Retinal pigment epithelial cell (primary cell): ENCODE measurements at regions not wholly inside any gene's neighbourhood (a gene's known extent, or its start where the extent isn't known, plus 50 kb on each side); places are given as distances from the start of the nearest gene placed in this dataset.

ENCODE experiments used
- DNase-seq: peaks from one replicate; pipeline ENCODE4 v3.0.0-alpha.2; 2010; ENCODE audit warnings: low read depth
- H3K4me3 ChIP-seq: 2 replicates; pipeline ENCODE4 v1.5.1; 2011; ENCODE audit warnings: mild to moderate bottlenecking, low read length, control low read depth, moderate library complexity
- TF ChIP-seq, protein P1 (sequence below): conservative IDR thresholded peaks from 2 replicates; pipeline ENCODE4 v1.5.1; 2011; ENCODE audit warnings: low read depth, low read length, control low read depth, inconsistent platforms

DNA sequence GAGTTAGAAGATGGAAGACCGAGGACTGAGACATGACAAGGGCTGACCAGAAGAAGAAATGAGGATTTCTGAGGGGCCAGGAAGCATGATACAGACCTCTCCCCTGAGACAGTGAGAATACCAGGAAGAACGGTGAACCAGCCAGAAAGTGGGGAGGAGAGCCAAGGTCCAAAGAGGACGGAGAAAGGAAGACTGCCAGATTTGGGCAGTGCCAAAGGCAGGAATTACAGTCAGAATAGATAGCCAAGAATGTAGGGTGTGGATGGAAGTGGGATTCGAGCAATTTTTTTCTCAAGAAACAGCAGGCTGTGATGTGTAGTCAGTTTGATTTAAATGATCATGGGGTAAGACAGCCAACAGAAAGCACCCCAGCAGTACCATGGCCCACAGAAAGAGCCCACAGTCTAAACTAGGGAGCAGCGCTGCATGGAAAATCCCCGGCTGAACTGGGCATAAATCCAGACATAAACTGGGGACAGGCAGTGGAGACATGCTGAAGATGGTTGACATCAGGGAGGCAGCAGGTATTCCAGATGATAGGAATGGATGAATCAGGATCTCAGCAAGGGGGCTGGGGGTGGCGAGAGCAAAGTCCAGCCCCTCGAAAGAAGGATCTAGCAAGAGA is 67.3 kb upstream of the BARX2 start:
- TF ChIP-seq, protein P1, sequence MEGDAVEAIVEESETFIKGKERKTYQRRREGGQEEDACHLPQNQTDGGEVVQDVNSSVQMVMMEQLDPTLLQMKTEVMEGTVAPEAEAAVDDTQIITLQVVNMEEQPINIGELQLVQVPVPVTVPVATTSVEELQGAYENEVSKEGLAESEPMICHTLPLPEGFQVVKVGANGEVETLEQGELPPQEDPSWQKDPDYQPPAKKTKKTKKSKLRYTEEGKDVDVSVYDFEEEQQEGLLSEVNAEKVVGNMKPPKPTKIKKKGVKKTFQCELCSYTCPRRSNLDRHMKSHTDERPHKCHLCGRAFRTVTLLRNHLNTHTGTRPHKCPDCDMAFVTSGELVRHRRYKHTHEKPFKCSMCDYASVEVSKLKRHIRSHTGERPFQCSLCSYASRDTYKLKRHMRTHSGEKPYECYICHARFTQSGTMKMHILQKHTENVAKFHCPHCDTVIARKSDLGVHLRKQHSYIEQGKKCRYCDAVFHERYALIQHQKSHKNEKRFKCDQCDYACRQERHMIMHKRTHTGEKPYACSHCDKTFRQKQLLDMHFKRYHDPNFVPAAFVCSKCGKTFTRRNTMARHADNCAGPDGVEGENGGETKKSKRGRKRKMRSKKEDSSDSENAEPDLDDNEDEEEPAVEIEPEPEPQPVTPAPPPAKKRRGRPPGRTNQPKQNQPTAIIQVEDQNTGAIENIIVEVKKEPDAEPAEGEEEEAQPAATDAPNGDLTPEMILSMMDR, result no peak
- no peak for DNase-seq
- no peak overlapping the region for H3K4me3 ChIP-seq

DNA sequence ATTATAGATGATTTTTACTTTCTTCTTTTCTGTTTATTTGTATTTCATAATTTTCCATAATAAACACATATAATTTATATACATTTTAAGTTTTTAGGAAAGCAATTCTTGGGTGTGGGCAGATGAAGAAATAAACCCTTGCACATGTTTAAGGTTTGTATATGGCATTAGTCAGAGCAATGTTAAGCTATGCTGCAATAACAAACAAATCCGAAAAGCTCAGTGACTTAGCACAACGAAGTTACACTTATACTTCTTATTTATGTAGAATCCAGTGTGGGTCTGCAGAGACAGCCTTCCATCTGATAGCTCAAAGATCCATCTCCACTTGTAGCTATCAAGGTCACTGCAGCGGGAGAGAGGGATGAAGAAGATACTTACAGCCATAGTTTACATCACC is 68.5 kb upstream of the BARX2 start:
- no peak for DNase-seq
- TF ChIP-seq, protein P1, result no peak

DNA sequence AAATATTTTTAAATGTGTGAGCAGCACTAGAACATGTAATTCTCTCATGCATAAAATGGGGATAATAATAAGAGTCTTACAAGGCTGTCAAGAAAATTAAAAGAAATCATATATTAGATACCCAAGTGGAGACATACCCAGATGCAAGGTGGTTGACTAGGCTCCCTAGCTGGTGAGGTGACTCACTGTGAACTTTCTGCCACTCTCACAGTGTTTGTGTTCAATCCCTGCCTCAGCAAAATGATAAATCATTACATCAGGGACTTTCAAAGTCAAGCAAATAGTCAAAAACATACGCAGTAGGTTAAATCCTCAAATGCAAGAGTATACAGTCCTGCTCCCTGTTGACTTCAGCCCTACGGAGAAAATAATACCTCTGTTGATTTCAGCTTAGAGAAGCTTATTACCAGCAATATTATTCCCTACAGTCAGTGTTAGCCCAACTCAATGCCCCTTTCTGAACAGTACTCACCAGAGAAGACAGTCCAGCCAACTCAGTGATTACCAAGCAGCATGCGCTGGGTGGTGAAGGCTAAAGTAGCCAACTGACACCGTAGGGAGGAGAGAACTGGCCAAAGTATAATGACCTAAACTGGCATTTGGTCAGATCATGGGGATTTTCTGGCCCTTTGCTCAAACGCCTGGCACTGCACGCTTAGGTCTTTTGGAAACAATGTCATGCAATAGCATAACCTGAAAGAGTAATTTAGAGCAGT is 73.1 kb upstream of the BARX2 start:
- no peak for DNase-seq
- H3K4me3 ChIP-seq, result no peak overlapping the region
- TF ChIP-seq, protein P1, result no peak

More for the DNA sequence above, 68.5 kb upstream of the BARX2 start:
- H3K4me3 ChIP-seq, result no peak overlapping the region

GRCh38 chr11:129300099-129300498 is 75.5 kb upstream of the BARX2 start:
- TF ChIP-seq, protein P1, result no peak
- H3K4me3 ChIP-seq, result no peak overlapping the region
- DNase-seq, result no peak

GRCh38 chr11:129298988-129299387 is 76.7 kb upstream of the BARX2 start:
- no peak overlapping the region for H3K4me3 ChIP-seq
- DNase-seq, result no peak
- TF ChIP-seq, protein P1, result no peak

GRCh38 chr11:129295746-129296145 is 79.9 kb upstream of the BARX2 start:
- peak; percentile 31 for DNase-seq
- TF ChIP-seq, protein P1, result no peak
- H3K4me3 ChIP-seq, result no peak overlapping the region

- no peak overlapping the region for H3K4me3 ChIP-seq
- TF ChIP-seq, protein P1, result no peak
- no peak for DNase-seq
Observed at GRCh38 chr11:129292771-129293170, 82.9 kb upstream of the BARX2 start.
